ENCODE measurements at regions not wholly inside any gene's neighbourhood (a gene's known extent, or its start where the extent isn't known, plus 50 kb on each side); places are given as distances from the start of the nearest gene placed in this dataset.

- Histone ChIP-seq H3K14ac (ENCODE audit: insufficient read depth, low read length) (no peak overlapping the region), H2BK120ac (ENCODE audit: low read depth, low read length, poor library complexity, severe bottlenecking) (no peak overlapping the region), H3K23me2 (ENCODE audit: insufficient read length, low read depth, low read length, poor library complexity, severe bottlenecking) (no peaks in the 10 kb centered on the region), H3K9ac (ENCODE audit: extremely low read depth, insufficient read length, low read length) (no peak overlapping the region), H3K56ac (ENCODE audit: insufficient read length, low read depth, low read length) (no peak overlapping the region), H3K4ac (ENCODE audit: low read depth, low read length) (no peak overlapping the region), H2BK20ac (ENCODE audit: low read depth, low read length, poor library complexity, severe bottlenecking) (no peak overlapping the region), H2BK15ac (ENCODE audit: low read depth, low read length) (no peak overlapping the region), H3K9me3 (ENCODE audit: control insufficient read depth, low read depth, low read length) (no peaks in the 10 kb centered on the region), H4K8ac (replicated peaks; ENCODE audit: insufficient read length, low read depth, low read length) (no peak overlapping the region), H3T11ph (ENCODE audit: low read length) (no peak overlapping the region), H3K27me3 (ENCODE audit: insufficient read depth, low read length) (no peaks in the 10 kb centered on the region), H2AK5ac (ENCODE audit: insufficient read length, low read length) (no peak overlapping the region), H4K91ac (ENCODE audit: insufficient read length, low read depth, low read length) (no peak overlapping the region), H3K23ac (ENCODE audit: insufficient read length, low read depth, low read length) (no peak overlapping the region), H4K20me1 (ENCODE audit: control insufficient read depth, insufficient read depth, insufficient read length) (no peaks in the 10 kb centered on the region), H3K18ac (ENCODE audit: insufficient read length, low read depth, low read length) (no peak overlapping the region), H2BK5ac (ENCODE audit: insufficient read length, low read length) (no peak overlapping the region), H2BK12ac (ENCODE audit: insufficient read length, low read depth, low read length) (no peak overlapping the region), H3K79me2 (ENCODE audit: insufficient read depth, low read length) (no peaks in the 10 kb centered on the region), H3K79me1 (ENCODE audit: insufficient read depth, low read depth, low read length, poor library complexity, severe bottlenecking) (no peaks in the 10 kb centered on the region), H3K4me2 (ENCODE audit: insufficient read depth, insufficient read length, low read length) (no peak overlapping the region), H2AFZ (ENCODE audit: low read length) (no peak overlapping the region), H3K27ac (ENCODE audit: insufficient read length, low read depth, low read length) (no peak overlapping the region), H3K4me1 (ENCODE audit: insufficient read depth, low read length) (no peaks in the 10 kb centered on the region), H4K5ac (ENCODE audit: insufficient read length, low read depth, low read length) (no peak overlapping the region)
- Mint-ChIP-seq H3K27ac (no peak overlapping the region), H3K4me3 (no peak overlapping the region), H3K36me3 (ENCODE audit: insufficient read depth in 1 of 3, low read depth in 3 of 3) (peaks cover 0 to 6% (median 2%) of the 10 kb centered on the region in 3 experiments; a peak in 3 of 7 replicates), H3K27me3 (ENCODE audit: low read depth) (no peaks in the 10 kb centered on the region), H3K9me3 (peaks cover 5 to 6% of the 10 kb centered on the region in 2 experiments; a peak in 3 of 5 replicates), H3K4me1 (no peaks in the 10 kb centered on the region)
- WGBS (ENCODE audit: extremely low coverage, insufficient read length, low lambda C conversion rate), result no CpG with 5 or more reads among the region's 1 CpG
- no peak for DNase-seq
- TF ChIP-seq, protein P1, sequence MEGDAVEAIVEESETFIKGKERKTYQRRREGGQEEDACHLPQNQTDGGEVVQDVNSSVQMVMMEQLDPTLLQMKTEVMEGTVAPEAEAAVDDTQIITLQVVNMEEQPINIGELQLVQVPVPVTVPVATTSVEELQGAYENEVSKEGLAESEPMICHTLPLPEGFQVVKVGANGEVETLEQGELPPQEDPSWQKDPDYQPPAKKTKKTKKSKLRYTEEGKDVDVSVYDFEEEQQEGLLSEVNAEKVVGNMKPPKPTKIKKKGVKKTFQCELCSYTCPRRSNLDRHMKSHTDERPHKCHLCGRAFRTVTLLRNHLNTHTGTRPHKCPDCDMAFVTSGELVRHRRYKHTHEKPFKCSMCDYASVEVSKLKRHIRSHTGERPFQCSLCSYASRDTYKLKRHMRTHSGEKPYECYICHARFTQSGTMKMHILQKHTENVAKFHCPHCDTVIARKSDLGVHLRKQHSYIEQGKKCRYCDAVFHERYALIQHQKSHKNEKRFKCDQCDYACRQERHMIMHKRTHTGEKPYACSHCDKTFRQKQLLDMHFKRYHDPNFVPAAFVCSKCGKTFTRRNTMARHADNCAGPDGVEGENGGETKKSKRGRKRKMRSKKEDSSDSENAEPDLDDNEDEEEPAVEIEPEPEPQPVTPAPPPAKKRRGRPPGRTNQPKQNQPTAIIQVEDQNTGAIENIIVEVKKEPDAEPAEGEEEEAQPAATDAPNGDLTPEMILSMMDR (conservative IDR thresholded peaks at IDR 0.05), result no peak
These were observed 330.5 kb upstream of the ZFP42 start for GRCh38 chr4:187665086-187665485.
